ENCODE measurements at regions not wholly inside any gene's neighbourhood (a gene's known extent, or its start where the extent isn't known, plus 50 kb on each side); places are given as distances from the start of the nearest gene placed in this dataset.

DNA sequence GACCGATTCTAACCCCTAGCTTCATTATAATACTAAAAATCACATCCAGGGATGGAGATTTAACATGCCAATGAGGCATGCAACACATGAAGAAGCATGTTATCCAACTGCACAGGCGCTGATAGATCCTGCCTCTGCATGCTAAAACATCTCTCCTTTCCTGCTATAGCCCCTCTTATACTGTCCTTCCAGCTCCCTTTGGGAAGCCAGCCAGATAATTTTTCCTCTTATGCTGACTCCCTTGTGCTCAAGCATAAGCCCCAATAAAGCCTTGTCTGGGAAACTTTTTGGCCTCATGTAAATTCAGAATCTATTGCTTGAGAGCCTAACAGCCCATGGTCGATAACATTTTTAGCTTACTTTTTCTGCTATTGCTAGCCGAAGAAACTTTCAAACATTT is 404.3 kb downstream of the EPM2A start:
- TF ChIP-seq, protein P1, sequence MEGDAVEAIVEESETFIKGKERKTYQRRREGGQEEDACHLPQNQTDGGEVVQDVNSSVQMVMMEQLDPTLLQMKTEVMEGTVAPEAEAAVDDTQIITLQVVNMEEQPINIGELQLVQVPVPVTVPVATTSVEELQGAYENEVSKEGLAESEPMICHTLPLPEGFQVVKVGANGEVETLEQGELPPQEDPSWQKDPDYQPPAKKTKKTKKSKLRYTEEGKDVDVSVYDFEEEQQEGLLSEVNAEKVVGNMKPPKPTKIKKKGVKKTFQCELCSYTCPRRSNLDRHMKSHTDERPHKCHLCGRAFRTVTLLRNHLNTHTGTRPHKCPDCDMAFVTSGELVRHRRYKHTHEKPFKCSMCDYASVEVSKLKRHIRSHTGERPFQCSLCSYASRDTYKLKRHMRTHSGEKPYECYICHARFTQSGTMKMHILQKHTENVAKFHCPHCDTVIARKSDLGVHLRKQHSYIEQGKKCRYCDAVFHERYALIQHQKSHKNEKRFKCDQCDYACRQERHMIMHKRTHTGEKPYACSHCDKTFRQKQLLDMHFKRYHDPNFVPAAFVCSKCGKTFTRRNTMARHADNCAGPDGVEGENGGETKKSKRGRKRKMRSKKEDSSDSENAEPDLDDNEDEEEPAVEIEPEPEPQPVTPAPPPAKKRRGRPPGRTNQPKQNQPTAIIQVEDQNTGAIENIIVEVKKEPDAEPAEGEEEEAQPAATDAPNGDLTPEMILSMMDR (IDR thresholded peaks at IDR 0.05): no peak
- no peak for TF ChIP-seq ZFX (IDR thresholded peaks at IDR 0.05; ENCODE audit: borderline replicate concordance)

All from 22Rv1 (cell line).